Keratinocyte (primary cell): ENCODE measurements at regions not wholly inside any gene's neighbourhood (a gene's known extent, or its start where the extent isn't known, plus 50 kb on each side); places are given as distances from the start of the nearest gene placed in this dataset.
A peak's percentile ranks its signal among the peaks of the same experiment; 100 is the strongest.

Experiments used
- DNase-seq: peaks from one replicate; pipeline ENCODE4 v3.0.0-alpha.2; 2011; ENCODE audit warnings: low read depth, missing footprints, low spot score
- FAIRE-seq: peaks from 2 replicates; lab custom pipeline; 2011; peaks lifted over from hg19 to GRCh38; lab: Jason Lieb, UNC
- H2AFZ ChIP-seq: 2 replicates; pipeline ENCODE4 v1.6.0; 2012; ENCODE audit warnings: low read length, control low read depth, inconsistent platforms; ENCODE audit not compliant: control insufficient read depth
- H3K27ac ChIP-seq: 2 replicates; pipeline ENCODE4 v1.5.1; 2011; ENCODE audit warnings: low read length; ENCODE audit not compliant: control insufficient read depth, insufficient read depth
- H3K27me3 ChIP-seq: 3 replicates; pipeline ENCODE4 v1.6.0; 2011; ENCODE audit warnings: low read length; ENCODE audit not compliant: control insufficient read depth, insufficient read depth; ENCODE audit errors: extremely low read depth
- H3K36me3 ChIP-seq, 2 experiments: 2 replicates in 1 of 2; 3 replicates in 1 of 2; pipeline ENCODE4 v1.5.1; 2011; ENCODE audit warnings: low read length in 2 of 2, mild to moderate bottlenecking in 1 of 2; ENCODE audit not compliant: control insufficient read depth in 2 of 2, insufficient read depth in 2 of 2; ENCODE audit errors: extremely low read depth in 1 of 2
- H3K4me1 ChIP-seq: 3 replicates; pipeline ENCODE4 v1.5.1; 2011; ENCODE audit warnings: low read length; ENCODE audit not compliant: control insufficient read depth, insufficient read depth; ENCODE audit errors: extremely low read depth
- H3K4me2 ChIP-seq: 3 replicates; pipeline ENCODE4 v1.6.0; 2011; ENCODE audit warnings: low read depth, low read length; ENCODE audit not compliant: control insufficient read depth, insufficient read depth; ENCODE audit errors: extremely low read depth
- H3K4me3 ChIP-seq, 3 experiments: fragments of 200-600 bp in 1 of 3; sonication (generic) in 1 of 3; 2 replicates in 2 of 3; 3 replicates in 1 of 3; pipeline ENCODE4 v1.5.1; 2011 to 2016; ENCODE audit warnings: low read length in 3 of 3, mild to moderate bottlenecking in 3 of 3, control low read depth in 2 of 3, inconsistent platforms in 1 of 3, low read depth in 1 of 3, mixed read lengths in 1 of 3, mixed run types in 1 of 3, moderate library complexity in 1 of 3; ENCODE audit not compliant: control insufficient read depth in 2 of 3, insufficient read depth in 2 of 3; ENCODE audit errors: extremely low read depth in 1 of 3
- H3K79me2 ChIP-seq: 2 replicates; pipeline ENCODE4 v1.6.0; 2012; ENCODE audit warnings: low read length; ENCODE audit not compliant: control insufficient read depth, insufficient read depth
- H3K9ac ChIP-seq: 3 replicates; pipeline ENCODE4 v1.6.0; 2011; ENCODE audit warnings: low read length; ENCODE audit not compliant: control insufficient read depth, insufficient read depth; ENCODE audit errors: extremely low read depth
- H3K9me1 ChIP-seq: 3 replicates; pipeline ENCODE4 v1.6.0; 2011; ENCODE audit warnings: low read length; ENCODE audit not compliant: control insufficient read depth, insufficient read depth; ENCODE audit errors: extremely low read depth
- H3K9me3 ChIP-seq: 2 replicates; pipeline ENCODE4 v1.5.1; 2012; ENCODE audit warnings: low read depth, low read length; ENCODE audit not compliant: control insufficient read depth
- H4K20me1 ChIP-seq: 3 replicates; pipeline ENCODE4 v1.6.0; 2011; ENCODE audit warnings: low read length; ENCODE audit not compliant: control insufficient read depth, insufficient read depth; ENCODE audit errors: extremely low read depth
- CTCF ChIP-seq, 3 experiments: IDR thresholded peaks in 1 of 3; conservative IDR thresholded peaks in 1 of 3; optimal IDR thresholded peaks in 1 of 3; 2 replicates in 2 of 3; 3 replicates in 1 of 3; pipeline versions ENCODE3 to v1.5.1; 2011; ENCODE audit warnings: low read length in 3 of 3, mild to moderate bottlenecking in 3 of 3, moderate library complexity in 2 of 3, control low read depth in 1 of 3, inconsistent platforms in 1 of 3; ENCODE audit not compliant: insufficient read depth in 2 of 3; ENCODE audit errors: extremely low read depth in 1 of 3
- EZH2 ChIP-seq: IDR thresholded peaks from one replicate; pipeline ENCODE4 v1.6.1; 2012; ENCODE audit warnings: inconsistent platforms, mild to moderate bottlenecking, low read length, moderate library complexity
- dilution Hi-C: fragments of 300-500 bp; cut with MboI; formaldehyde crosslinking; loops from one replicate; pipeline ENCODE4 v1.7.0; 2020; ENCODE audit warnings: low sequenced_read_pairs; ENCODE audit not compliant: extremely low pct_ligation_motif_present

DNA sequence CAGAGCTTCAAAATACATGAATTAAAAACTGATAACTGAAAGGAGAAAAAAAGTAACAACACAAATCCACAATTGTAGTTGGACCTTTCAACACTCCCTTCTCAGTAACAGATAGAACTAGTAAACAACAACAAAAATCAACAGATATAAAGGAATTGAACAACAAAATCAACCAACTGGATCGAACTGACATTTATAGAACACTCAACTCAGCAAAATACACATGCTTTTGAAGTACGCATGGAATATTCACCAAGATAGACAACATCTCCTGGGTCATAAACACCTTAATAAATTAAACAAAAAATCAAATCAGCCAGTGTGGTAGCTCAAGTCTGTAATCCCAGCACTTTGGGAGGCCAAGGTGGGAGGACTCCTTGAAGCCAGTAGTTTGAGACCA is 63.3 kb downstream of the ILRUN start:
- H3K4me2 ChIP-seq, result no peak overlapping the region
- H3K9me3 ChIP-seq, result peaks cover 2% of the 10 kb centered on the region
- TF ChIP-seq CTCF (optimal IDR thresholded peaks at IDR 0.05 in 1 of 3, IDR thresholded peaks at IDR 0.05 in 1 of 3, conservative IDR thresholded peaks at IDR 0.05 in 1 of 3; ENCODE audit: extremely low read depth in 1 of 3, insufficient read depth in 2 of 3, low read length in 3 of 3), result no peak
- TF ChIP-seq EZH2, result no peak
- DNase-seq (no peak), FAIRE-seq (no peak)
- H3K27me3 ChIP-seq, result no peaks in the 10 kb centered on the region
- no peak overlapping the region for H3K4me3 ChIP-seq
- peaks cover 3% of the 10 kb centered on the region for H3K79me2 ChIP-seq
- H2AFZ ChIP-seq, result no peak overlapping the region
- H3K27ac ChIP-seq, result no peak overlapping the region
- H3K36me3 ChIP-seq, result peaks cover 1 to 6% of the 10 kb centered on the region in 2 experiments
- H3K4me1 ChIP-seq, result peaks cover 23% of the 10 kb centered on the region
- dilution Hi-C loops, result no loop called here
- no peaks in the 10 kb centered on the region for H3K9me1 ChIP-seq
- H4K20me1 ChIP-seq, result no peaks in the 10 kb centered on the region
- H3K9ac ChIP-seq, result no peak overlapping the region

GRCh38 chr6:34630040-34630439 is 66.5 kb downstream of the ILRUN start:
- peaks cover under 1 to 1% of the 10 kb centered on the region in 2 experiments for H3K36me3 ChIP-seq
- FAIRE-seq, result peak; percentile 72
- dilution Hi-C loops, result no loop called here
- no peak overlapping the region for H3K4me3 ChIP-seq
- H3K9me1 ChIP-seq, result no peaks in the 10 kb centered on the region
- H3K27me3 ChIP-seq, result no peaks in the 10 kb centered on the region
- peak overlapping the region; percentile 94 for H3K27ac ChIP-seq
- H3K4me1 ChIP-seq, result peaks cover 23% of the 10 kb centered on the region
- peak overlapping the region; percentile 31 for H3K4me2 ChIP-seq
- H4K20me1 ChIP-seq, result no peaks in the 10 kb centered on the region
- no peak for TF ChIP-seq CTCF (optimal IDR thresholded peaks at IDR 0.05 in 1 of 3, IDR thresholded peaks at IDR 0.05 in 1 of 3, conservative IDR thresholded peaks at IDR 0.05 in 1 of 3; ENCODE audit: extremely low read depth in 1 of 3, insufficient read depth in 2 of 3, low read length in 3 of 3)
- TF ChIP-seq EZH2, result no peak
- peaks cover 2% of the 10 kb centered on the region for H3K9me3 ChIP-seq
- H3K79me2 ChIP-seq, result peaks cover 10% of the 10 kb centered on the region
- DNase-seq, result peak; percentile 45
- peak overlapping the region; percentile 60 for H3K9ac ChIP-seq
- H2AFZ ChIP-seq, result peak overlapping the region; percentile 41
